Endothelial cell of umbilical vein (primary cell): ENCODE measurements at regions not wholly inside any gene's neighbourhood (a gene's known extent, or its start where the extent isn't known, plus 50 kb on each side); places are given as distances from the start of the nearest gene placed in this dataset.

ENCODE experiments used
- BruUV-seq: library from RNA; stranded (reverse); fragments of 400-500 nt; replicated peaks from 2 replicates; lab custom pipeline; 2021; lab: Mats Ljungman, UMichigan
- CTCF ChIA-PET: fragments of 300-600, 350-600 bp; sonication (Branson Sonifier 250); formaldehyde crosslinking; loops from one replicate; lab custom pipeline; 2021; ENCODE audit warnings: antibody characterized with exemption, inconsistent platforms; lab: Charles Lee
- POLR2A ChIA-PET: fragments of 300-600, 350-600 bp; sonication (Branson Sonifier 250); formaldehyde crosslinking; loops from one replicate; lab custom pipeline; 2021; ENCODE audit warnings: antibody characterized with exemption, inconsistent platforms; lab: Charles Lee
- DNase-seq: peaks from one replicate; pipeline ENCODE4 v3.0.0-alpha.2; 2011; ENCODE audit warnings: low read depth, low spot score
- FAIRE-seq: peaks from 2 replicates; lab custom pipeline; 2011; peaks lifted over from hg19 to GRCh38; lab: Jason Lieb, UNC
- H2AFZ ChIP-seq: 2 replicates; pipeline ENCODE4 v1.6.0; 2012; ENCODE audit warnings: low read depth, low read length, control low read depth, inconsistent platforms
- H3K27ac ChIP-seq: 2 replicates; pipeline ENCODE4 v1.5.1; 2011; ENCODE audit warnings: low read depth, mild to moderate bottlenecking, control low read depth, low read length, moderate library complexity; ENCODE audit not compliant: insufficient read depth
- H3K27me3 ChIP-seq, 2 experiments: 2 replicates each; pipeline versions ENCODE4 v1.6.0 to v1.6.1; 2011; ENCODE audit warnings: low read length in 2 of 2, mixed read lengths in 1 of 2; ENCODE audit not compliant: control insufficient read depth in 2 of 2, insufficient read depth in 2 of 2
- H3K36me3 ChIP-seq, 2 experiments: 2 replicates in 1 of 2; 3 replicates in 1 of 2; pipeline ENCODE4 v1.5.1; 2011; ENCODE audit warnings: low read length in 2 of 2, mild to moderate bottlenecking in 1 of 2, moderate library complexity in 1 of 2; ENCODE audit not compliant: control insufficient read depth in 2 of 2, insufficient read depth in 2 of 2; ENCODE audit errors: extremely low read depth in 1 of 2
- H3K4me1 ChIP-seq: 3 replicates; pipeline ENCODE4 v1.5.1; 2011; ENCODE audit warnings: mild to moderate bottlenecking, low read length; ENCODE audit not compliant: control insufficient read depth, insufficient read depth; ENCODE audit errors: extremely low read depth
- H3K4me2 ChIP-seq: 2 replicates; pipeline ENCODE4 v1.6.1; 2011; ENCODE audit warnings: low read length, control low read depth, mixed read lengths; ENCODE audit not compliant: insufficient read depth
- H3K4me3 ChIP-seq, 3 experiments: fragments of 200-600 bp in 1 of 3; sonication (generic), shearing (Covaris generic) in 1 of 3; replicated peaks in 1 of 3; 2 replicates each; pipeline ENCODE4 v1.5.1; 2011 to 2016; ENCODE audit warnings: control low read depth in 3 of 3, low read length in 3 of 3, mild to moderate bottlenecking in 2 of 3, inconsistent platforms in 1 of 3, low read depth in 1 of 3, moderate library complexity in 1 of 3; ENCODE audit not compliant: insufficient read depth in 1 of 3
- H3K79me2 ChIP-seq: 2 replicates; pipeline ENCODE4 v1.6.0; 2012; ENCODE audit warnings: low read length, inconsistent platforms; ENCODE audit not compliant: control insufficient read depth, insufficient read depth
- H3K9ac ChIP-seq: replicated peaks from 2 replicates; pipeline ENCODE3; 2011; ENCODE audit warnings: low read length, control low read depth; ENCODE audit not compliant: insufficient read depth; ENCODE audit errors: extremely low read depth
- H3K9me1 ChIP-seq: replicated peaks from 3 replicates; pipeline ENCODE4 v1.6.0; 2011; ENCODE audit warnings: mild to moderate bottlenecking, low read length; ENCODE audit not compliant: control insufficient read depth, insufficient read depth; ENCODE audit errors: extremely low read depth
- H3K9me3 ChIP-seq: replicated peaks from 2 replicates; pipeline ENCODE4 v1.5.1; 2012; ENCODE audit warnings: low read length, inconsistent platforms; ENCODE audit not compliant: control insufficient read depth, insufficient read depth
- H4K20me1 ChIP-seq: replicated peaks from 2 replicates; pipeline ENCODE3; 2011; ENCODE audit warnings: mild to moderate bottlenecking, low read length; ENCODE audit not compliant: control insufficient read depth, insufficient read depth; ENCODE audit errors: extremely low read depth
- CTCF ChIP-seq, 2 donors: IDR thresholded peaks; 1 replicate in 1 of 2; 2 replicates in 1 of 2; pipeline ENCODE4 v1.5.1; 2011; ENCODE audit warnings: low read length in 2 of 2, mild to moderate bottlenecking in 2 of 2, moderate library complexity in 2 of 2, control low read depth in 1 of 2, inconsistent platforms in 1 of 2, low read depth in 1 of 2; ENCODE audit not compliant: insufficient read depth in 1 of 2; ENCODE audit errors: extremely low read depth in 1 of 2
- EZH2 ChIP-seq: IDR thresholded peaks from 2 replicates; pipeline ENCODE4 v1.6.1; 2012; ENCODE audit warnings: borderline replicate concordance, low read depth, mild to moderate bottlenecking, moderate library complexity, low read length, inconsistent platforms; ENCODE audit not compliant: severe bottlenecking
- FOS ChIP-seq: IDR thresholded peaks from 2 replicates; pipeline ENCODE4 v1.6.1; 2011; ENCODE audit warnings: mild to moderate bottlenecking, low read length, moderate library complexity, borderline replicate concordance; ENCODE audit not compliant: insufficient read depth
- GATA2 ChIP-seq: IDR thresholded peaks from 2 replicates; pipeline ENCODE4 v1.7.0; 2011; ENCODE audit warnings: low read depth, mild to moderate bottlenecking, moderate library complexity, mixed read lengths, low read length; ENCODE audit not compliant: insufficient read length, insufficient read depth
- JUN ChIP-seq: IDR thresholded peaks from 2 replicates; pipeline ENCODE4 v1.6.1; 2011; ENCODE audit warnings: borderline replicate concordance, low read depth; ENCODE audit not compliant: insufficient read length, insufficient read depth
- MYC ChIP-seq: IDR thresholded peaks from one replicate; pipeline ENCODE4 v1.6.1; 2011; ENCODE audit warnings: mild to moderate bottlenecking, low read depth, low read length
- POLR2A ChIP-seq: IDR thresholded peaks from 2 replicates; pipeline ENCODE4 v1.6.1; 2012; ENCODE audit warnings: low read depth, mild to moderate bottlenecking, control low read depth, low read length
- POLR2AphosphoS5 ChIP-seq: IDR thresholded peaks from 2 replicates; pipeline ENCODE4 v1.6.1; 2012; ENCODE audit warnings: low read depth, mild to moderate bottlenecking, control low read depth, low read length, moderate library complexity; ENCODE audit not compliant: insufficient read depth
- dilution Hi-C: fragments of 300-500 bp; cut with MboI; formaldehyde crosslinking; loops from one replicate; pipeline ENCODE4 v1.15.0; 2019; ENCODE audit warnings: low sequenced_read_pairs; ENCODE audit not compliant: extremely low pct_ligation_motif_present
- intact Hi-C: fragments of 100-400 bp; cut with micrococcal nuclease; formaldehyde crosslinking; loops from one replicate; pipeline ENCODE4 v1.10.0; 2022
- TF ChIP-seq, protein P1 (sequence below): IDR thresholded peaks from 2 replicates; pipeline ENCODE4 v1.6.1; 2011; ENCODE audit not compliant: insufficient read depth, insufficient read length

DNA sequence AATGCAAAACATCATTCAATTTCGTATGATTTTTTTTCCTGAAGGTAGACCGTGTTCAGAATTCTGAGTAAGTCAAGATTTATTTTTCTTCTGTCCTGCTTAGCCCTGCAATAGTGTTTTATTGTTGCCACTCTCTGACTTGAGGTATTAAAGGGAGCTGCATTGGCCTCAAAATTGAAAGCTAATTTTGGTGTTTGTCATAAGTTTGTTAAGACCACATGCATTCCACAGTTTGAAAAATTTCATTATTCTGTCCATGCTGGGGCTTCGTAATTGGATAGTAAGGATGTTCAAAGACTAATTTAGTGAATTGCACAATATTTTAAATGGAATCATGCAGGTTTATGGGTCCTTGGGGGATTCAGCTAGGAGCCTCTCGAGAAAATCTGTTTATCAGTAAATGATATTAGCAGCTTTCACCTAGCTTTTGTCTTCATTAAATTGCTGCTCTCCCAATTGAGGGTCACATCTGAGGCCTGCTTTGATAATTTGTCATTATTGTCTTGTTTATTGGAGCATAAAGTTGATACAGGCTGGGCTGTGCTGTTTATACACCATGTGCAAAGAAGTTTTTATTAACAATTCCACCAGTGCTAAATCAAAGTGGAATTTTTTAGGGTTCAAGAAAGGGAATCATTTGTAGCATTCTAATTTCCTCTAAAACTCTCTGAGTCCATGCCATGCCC lies 339.8 kb upstream of the OBI1 start:
- no peaks in the 10 kb centered on the region for H4K20me1 ChIP-seq
- no peak overlapping the region for H3K4me2 ChIP-seq
- TF ChIP-seq EZH2 (no peak), GATA2 (no peak), FOS (no peak), JUN (no peak), CTCF (IDR thresholded peaks at IDR 0.05; ENCODE audit: extremely low read depth in 1 of 2, insufficient read depth in 1 of 2, low read depth in 1 of 2, low read length in 2 of 2) (no peak), POLR2AphosphoS5 (no peak), POLR2A (no peak), MYC (no peak)
- TF ChIP-seq, protein P1, sequence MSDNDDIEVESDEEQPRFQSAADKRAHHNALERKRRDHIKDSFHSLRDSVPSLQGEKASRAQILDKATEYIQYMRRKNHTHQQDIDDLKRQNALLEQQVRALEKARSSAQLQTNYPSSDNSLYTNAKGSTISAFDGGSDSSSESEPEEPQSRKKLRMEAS = no peak
- no peak overlapping the region for H3K4me3 ChIP-seq
- ChIA-PET POLR2A (no interaction called here), CTCF (interaction anchor here (0.9 to 1.4 kb wide), 2 partner anchors 21 to 36 kb away, joined by 3 to 5 read pairs; no protein-coding TSS in a partner anchor)
- H3K79me2 ChIP-seq = no peaks in the 10 kb centered on the region
- H3K9me3 ChIP-seq = no peaks in the 10 kb centered on the region
- no peaks in the 10 kb centered on the region for H3K36me3 ChIP-seq
- FAIRE-seq = no peak
- dilution Hi-C loops (no loop called here), intact Hi-C loops (no loop called here)
- no peak overlapping the region for H3K9ac ChIP-seq
- H3K9me1 ChIP-seq = no peaks in the 10 kb centered on the region
- H2AFZ ChIP-seq = no peak overlapping the region
- no peak for DNase-seq
- H3K27me3 ChIP-seq = no peaks in the 10 kb centered on the region
- no TSS peak for BruUV-seq
- H3K4me1 ChIP-seq = no peaks in the 10 kb centered on the region
- H3K27ac ChIP-seq = no peak overlapping the region
